Caco-2 (cell line): ENCODE measurements at regions not wholly inside any gene's neighbourhood (a gene's known extent, or its start where the extent isn't known, plus 50 kb on each side); places are given as distances from the start of the nearest gene placed in this dataset.

Source experiments
- BruUV-seq: library from RNA; stranded (reverse); fragments of 400-500 nt; replicated peaks from 2 replicates; lab custom pipeline; 2021; lab: Mats Ljungman, UMichigan
- CTCF ChIA-PET: fragments of 300-600 bp; sonication (Branson Sonifier 250); formaldehyde crosslinking; loops from one replicate; lab custom pipeline; 2022; ENCODE audit warnings: antibody characterized with exemption; lab: Charles Lee
- POLR2A ChIA-PET: fragments of 300-600 bp; sonication (Branson Sonifier 250); formaldehyde crosslinking; loops from one replicate; lab custom pipeline; 2022; ENCODE audit warnings: antibody characterized with exemption; lab: Charles Lee
- DNase-seq, 2 experiments: peaks; one replicate each; pipeline versions ENCODE4 v3.0.0 to v3.0.0-alpha.2; 2020 to 2022
- H3K27me3 ChIP-seq: replicated peaks from 2 replicates; pipeline ENCODE4 v1.6.0; 2011; ENCODE audit warnings: low read length; ENCODE audit not compliant: control insufficient read depth, insufficient read depth
- H3K36me3 ChIP-seq: 2 replicates; pipeline ENCODE4 v1.5.1; 2011; ENCODE audit warnings: low read length; ENCODE audit not compliant: control insufficient read depth, insufficient read depth
- H3K4me1 ChIP-seq: fragments of 250-450 bp; sonication (Bioruptor Pico); 2 replicates; pipeline ENCODE4 v1.5.1; 2020; ENCODE audit warnings: mild to moderate bottlenecking
- H3K4me3 ChIP-seq: 2 replicates; pipeline ENCODE4 v1.5.1; 2011; ENCODE audit warnings: low read depth, mild to moderate bottlenecking, control low read depth, low read length
- H3K9me3 ChIP-seq: fragments of 250-450 bp; sonication (Bioruptor Pico); 2 replicates; pipeline ENCODE4 v1.5.1; 2020; ENCODE audit warnings: mild to moderate bottlenecking, moderate library complexity
- H3K27ac Mint-ChIP-seq: one replicate; pipeline ENCODE4 v1.8.0; 2022; ENCODE audit warnings: mixed read lengths; ENCODE audit not compliant: unreplicated experiment
- H3K27me3 Mint-ChIP-seq: one replicate; pipeline ENCODE4 v1.8.0; 2022; ENCODE audit warnings: mixed read lengths; ENCODE audit not compliant: insufficient read depth, unreplicated experiment
- H3K36me3 Mint-ChIP-seq: one replicate; pipeline ENCODE4 v1.8.0; 2022; ENCODE audit warnings: mild to moderate bottlenecking, mixed read lengths; ENCODE audit not compliant: insufficient read depth, unreplicated experiment
- H3K4me1 Mint-ChIP-seq: one replicate; pipeline ENCODE4 v1.8.0; 2022; ENCODE audit warnings: low read depth, mixed read lengths; ENCODE audit not compliant: unreplicated experiment
- H3K4me3 Mint-ChIP-seq: one replicate; pipeline ENCODE4 v1.8.0; 2022; ENCODE audit warnings: mild to moderate bottlenecking, moderate library complexity, mixed read lengths; ENCODE audit not compliant: unreplicated experiment
- H3K9me3 Mint-ChIP-seq: one replicate; pipeline ENCODE4 v1.8.0; 2022; ENCODE audit warnings: mixed read lengths; ENCODE audit not compliant: unreplicated experiment
- CTCF ChIP-seq, 2 experiments: fragments of 200-600 bp in 1 of 2; IDR thresholded peaks; 1 replicate in 1 of 2; 2 replicates in 1 of 2; pipeline versions ENCODE4 v1.5.1 to v1.8.0; 2011 to 2022; ENCODE audit warnings: antibody characterized with exemption in 1 of 2, control low read depth in 1 of 2, inconsistent platforms in 1 of 2, low read depth in 1 of 2, low read length in 1 of 2, mild to moderate bottlenecking in 1 of 2, moderate library complexity in 1 of 2; ENCODE audit not compliant: insufficient read depth in 1 of 2, severe bottlenecking in 1 of 2, unreplicated experiment in 1 of 2
- intact Hi-C: fragments of 100-400 bp; cut with micrococcal nuclease; formaldehyde crosslinking; loops from one replicate; pipeline ENCODE4 v1.10.0; 2022; ENCODE audit not compliant: unreplicated experiment

DNA sequence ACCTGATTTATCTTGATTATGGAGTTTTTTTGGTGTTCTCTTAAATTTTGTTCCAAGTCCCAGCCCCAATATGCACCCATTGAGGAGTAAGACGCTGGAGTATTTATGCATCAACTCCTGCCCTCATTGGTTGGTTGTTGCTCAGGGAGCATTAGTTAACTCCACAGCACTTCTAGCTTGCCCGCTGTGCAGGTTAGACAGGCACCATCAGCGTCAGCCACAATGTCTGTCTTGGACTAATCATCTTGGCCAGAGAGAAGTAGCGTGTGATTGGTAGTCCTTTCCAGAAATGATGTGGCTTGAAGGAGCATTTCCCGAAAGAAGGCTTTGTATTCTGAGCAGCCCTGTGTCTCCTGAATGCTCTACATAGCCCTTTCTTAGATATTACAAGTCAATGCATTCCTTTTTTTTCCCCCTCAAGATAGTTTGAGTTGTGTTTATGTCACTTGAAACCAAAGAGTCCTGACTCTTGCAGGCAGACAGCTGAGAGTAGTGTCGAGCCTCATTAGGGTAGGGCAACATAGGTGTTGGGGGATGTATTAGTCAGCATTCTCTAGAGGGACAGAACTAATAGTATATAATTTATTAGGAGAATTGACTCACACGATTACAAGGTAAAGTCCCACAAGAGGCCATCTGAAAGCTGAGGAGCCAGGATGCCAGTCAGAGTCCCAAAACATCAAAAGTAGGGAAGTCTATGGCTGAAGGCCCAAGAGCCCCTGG lies 94.6 kb upstream of the RCN1 start:
- peaks cover 11% of the 10 kb centered on the region for H3K27me3 Mint-ChIP-seq
- no peaks in the 10 kb centered on the region for H3K9me3 ChIP-seq
- H3K27ac Mint-ChIP-seq = no peak overlapping the region
- DNase-seq = no peak
- BruUV-seq = no TSS peak
- H3K27me3 ChIP-seq = no peaks in the 10 kb centered on the region; the same call in none of the 2 replicates
- no peak overlapping the region for H3K4me3 ChIP-seq
- CTCF ChIA-PET = no interaction called here
- TF ChIP-seq CTCF (IDR thresholded peaks at IDR 0.05; ENCODE audit: insufficient read depth in 1 of 2, low read depth in 1 of 2, low read length in 1 of 2, severe bottlenecking in 1 of 2, unreplicated experiment in 1 of 2) = no peak
- intact Hi-C loops = no loop called here
- no peaks in the 10 kb centered on the region for H3K4me1 ChIP-seq
- H3K9me3 Mint-ChIP-seq = no peaks in the 10 kb centered on the region
- POLR2A ChIA-PET = no interaction called here
- H3K36me3 Mint-ChIP-seq = no peaks in the 10 kb centered on the region
- no peaks in the 10 kb centered on the region for H3K36me3 ChIP-seq
- H3K4me1 Mint-ChIP-seq = no peaks in the 10 kb centered on the region
- H3K4me3 Mint-ChIP-seq = no peak overlapping the region

DNA sequence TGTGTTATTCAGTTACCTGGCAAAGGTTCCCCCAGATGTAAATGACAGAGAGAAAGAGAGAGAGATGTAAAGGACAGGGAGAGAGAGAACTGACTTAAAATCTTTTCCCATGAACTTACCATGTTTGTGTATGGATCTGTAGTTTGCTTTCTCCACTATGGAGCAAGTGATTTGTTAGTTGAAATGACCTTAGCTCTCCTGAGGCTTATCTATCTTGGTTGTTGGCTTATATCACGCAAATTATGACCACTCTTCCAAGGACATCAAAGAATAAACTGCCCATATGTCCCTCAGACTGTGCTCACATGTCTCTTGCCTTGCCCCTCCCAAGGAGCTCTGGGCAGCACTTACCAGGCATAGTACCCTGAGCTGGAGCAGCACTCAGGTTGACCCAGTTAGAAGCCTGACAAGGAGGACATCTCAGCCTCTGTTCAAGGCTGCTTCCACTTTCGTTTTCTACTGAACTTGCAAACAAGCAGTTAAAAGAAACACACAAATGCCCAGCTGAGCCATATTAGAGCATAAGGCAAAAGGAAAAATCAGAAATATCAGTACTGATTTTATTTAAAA lies 95.3 kb upstream of the RCN1 start:
- Histone ChIP-seq H3K4me1 (no peaks in the 10 kb centered on the region), H3K4me3 (no peak overlapping the region), H3K27me3 (no peaks in the 10 kb centered on the region; the same call in none of the 2 replicates), H3K9me3 (no peaks in the 10 kb centered on the region), H3K36me3 (no peaks in the 10 kb centered on the region)
- no peaks in the 10 kb centered on the region for H3K36me3 Mint-ChIP-seq
- H3K9me3 Mint-ChIP-seq = no peaks in the 10 kb centered on the region
- no peak overlapping the region for H3K27ac Mint-ChIP-seq
- POLR2A ChIA-PET = no interaction called here
- no peaks in the 10 kb centered on the region for H3K4me1 Mint-ChIP-seq
- CTCF ChIA-PET = no interaction called here
- H3K27me3 Mint-ChIP-seq = peaks cover 16% of the 10 kb centered on the region
- TF ChIP-seq CTCF (IDR thresholded peaks at IDR 0.05; ENCODE audit: insufficient read depth in 1 of 2, low read depth in 1 of 2, low read length in 1 of 2, severe bottlenecking in 1 of 2, unreplicated experiment in 1 of 2) = no peak
- no peak overlapping the region for H3K4me3 Mint-ChIP-seq
- intact Hi-C loops = no loop called here
- DNase-seq = no peak
- no TSS peak for BruUV-seq

- no TSS peak for BruUV-seq
- no peaks in the 10 kb centered on the region; the same call in 1 of the 2 replicates for H3K27me3 ChIP-seq
- H3K4me3 ChIP-seq = no peak overlapping the region
- no peak for TF ChIP-seq CTCF (IDR thresholded peaks at IDR 0.05; ENCODE audit: insufficient read depth in 1 of 2, low read depth in 1 of 2, low read length in 1 of 2, severe bottlenecking in 1 of 2, unreplicated experiment in 1 of 2)
- intact Hi-C loops = no loop called here
- Mint-ChIP-seq H3K4me3 (no peak overlapping the region), H3K27ac (no peak overlapping the region), H3K9me3 (no peaks in the 10 kb centered on the region), H3K27me3 (peaks cover 17% of the 10 kb centered on the region), H3K36me3 (no peaks in the 10 kb centered on the region), H3K4me1 (no peaks in the 10 kb centered on the region)
- H3K9me3 ChIP-seq = no peaks in the 10 kb centered on the region
- no peaks in the 10 kb centered on the region for H3K4me1 ChIP-seq
- POLR2A ChIA-PET = no interaction called here
- no peaks in the 10 kb centered on the region for H3K36me3 ChIP-seq
- no peak for DNase-seq
- CTCF ChIA-PET = no interaction called here
Observed at GRCh38 chr11:31995032-31995431, 95.8 kb upstream of the RCN1 start.
